ENCODE measurements at regions not wholly inside any gene's neighbourhood (a gene's known extent, or its start where the extent isn't known, plus 50 kb on each side); places are given as distances from the start of the nearest gene placed in this dataset.
"Not testable (repeated sequence)": the region's sequence is repeated elsewhere in the genome, so short reads cannot be mapped to it uniquely, and the experiment has no call there.

DNA sequence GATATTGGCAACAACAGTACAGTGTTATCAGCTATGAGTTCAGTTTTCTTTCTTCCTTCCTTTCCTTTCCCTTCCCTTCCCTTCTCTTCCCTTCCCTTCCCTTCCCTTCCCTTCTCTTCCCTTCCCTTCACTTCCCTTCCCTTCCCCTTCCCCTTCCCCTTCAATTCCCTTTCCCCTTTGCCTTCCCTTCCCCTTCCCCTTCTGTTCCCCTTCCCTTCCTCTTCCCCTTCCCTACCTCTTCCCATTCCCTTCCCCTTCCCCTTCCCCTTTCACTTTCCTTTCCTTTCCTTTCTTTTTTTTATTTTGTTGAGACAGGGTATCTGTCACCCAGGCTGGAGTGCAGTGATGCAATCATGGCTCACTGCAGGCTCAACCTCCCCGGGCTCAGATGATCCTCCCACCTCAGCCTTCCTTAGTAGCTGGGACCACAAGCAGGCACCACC, 72.3 kb upstream of the CAPZB start:
- peaks cover 0 to 7% (median 3%) of the 10 kb centered on the region in 3 donors for H3K36me3 Mint-ChIP-seq
- POLR2A ChIA-PET: no interaction called here
- peaks cover 2 to 14% (median 9%) of the 10 kb centered on the region in 5 donors for H3K27me3 Mint-ChIP-seq
- no peak overlapping the region for H3K4me3 Mint-ChIP-seq
- peak overlapping the region in 2 of 10 donors; percentile 33 to 34 for H3K27ac Mint-ChIP-seq
- peaks cover 0 to 1% (median 0%) of the 10 kb centered on the region in 9 donors for H3K9me3 Mint-ChIP-seq
- H3K4me1 Mint-ChIP-seq: peaks cover 4 to 14% (median 8%) of the 10 kb centered on the region in 4 donors
- ATAC-seq (no peak), DNase-seq (no peak)

GRCh38 chr1:19554090-19554489, 68.8 kb upstream of the CAPZB start:
- ATAC-seq: no peak

DNA sequence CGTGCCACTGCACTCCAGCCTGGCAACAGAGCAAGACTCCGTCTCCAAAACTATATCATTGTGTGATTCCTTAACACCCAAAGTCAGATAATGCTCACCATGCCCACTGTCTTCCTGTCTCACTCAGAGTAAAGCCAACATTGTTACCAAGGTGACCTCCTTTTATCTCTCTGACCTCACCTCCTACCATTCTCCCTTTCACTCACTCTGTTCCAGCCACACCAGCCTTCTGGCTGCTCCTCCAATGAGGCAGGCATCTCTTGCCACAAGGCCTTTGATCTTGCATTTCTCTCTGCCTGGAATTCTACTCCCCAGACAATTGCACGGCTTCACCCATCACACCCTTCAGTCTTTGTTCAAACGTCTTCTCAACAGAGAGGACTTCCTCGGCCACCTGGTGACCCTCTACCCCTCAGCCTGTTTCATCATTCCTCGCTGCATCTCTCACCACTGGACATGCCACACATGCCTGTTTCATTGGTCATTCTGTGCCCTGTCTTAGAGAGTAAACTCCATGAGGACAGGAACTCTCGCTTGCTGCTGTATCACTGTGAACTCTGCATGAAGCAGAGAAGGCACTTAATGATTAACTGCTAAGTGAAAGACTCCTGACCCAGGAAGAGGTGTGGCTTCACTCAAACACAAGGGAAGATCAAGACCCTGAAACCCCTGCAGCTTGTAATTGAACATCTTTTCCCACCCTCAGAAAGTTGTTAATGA, 67.1 kb upstream of the CAPZB start:
- Mint-ChIP-seq H3K27me3 (peaks cover 2 to 11% (median 4%) of the 10 kb centered on the region in 5 donors), H3K27ac (peak overlapping the region in 1 of 10 donors; percentile 43), H3K4me3 (no peak overlapping the region), H3K4me1 (peaks cover 0 to 7% (median 4%) of the 10 kb centered on the region in 4 donors), H3K9me3 (peaks cover 0 to 30% (median 9%) of the 10 kb centered on the region in 9 donors), H3K36me3 (peaks cover 2 to 16% (median 12%) of the 10 kb centered on the region in 3 donors)
- DNase-seq (no peak), ATAC-seq (no peak)
- POLR2A ChIA-PET: no interaction called here

More at GRCh38 chr1:19554090-19554489, 68.8 kb upstream of the CAPZB start:
- peaks cover 5 to 14% (median 11%) of the 10 kb centered on the region in 4 donors for H3K4me1 Mint-ChIP-seq
- no peak for DNase-seq
- peaks cover 0 to 17% (median 9%) of the 10 kb centered on the region in 9 donors for H3K9me3 Mint-ChIP-seq
- peak overlapping the region in 1 of 10 donors; percentile 71 for H3K27ac Mint-ChIP-seq
- H3K36me3 Mint-ChIP-seq: peaks cover 2 to 16% (median 11%) of the 10 kb centered on the region in 3 donors
- H3K27me3 Mint-ChIP-seq: peaks cover 2 to 15% (median 9%) of the 10 kb centered on the region in 5 donors
- POLR2A ChIA-PET: no interaction called here
- H3K4me3 Mint-ChIP-seq: no peak overlapping the region

- peaks cover 0 to 11% (median 4%) of the 10 kb centered on the region in 5 donors for H3K27me3 Mint-ChIP-seq
- DNase-seq, H3K4me1 Mint-ChIP-seq, H3K27ac Mint-ChIP-seq, POLR2A ChIA-PET, ATAC-seq, H3K4me3 Mint-ChIP-seq: not testable (repeated sequence)
- H3K36me3 Mint-ChIP-seq: peaks cover 2 to 16% (median 14%) of the 10 kb centered on the region in 3 donors
- peaks cover 0 to 36% (median 9%) of the 10 kb centered on the region in 9 donors for H3K9me3 Mint-ChIP-seq
Observed at GRCh38 chr1:19551837-19552236, 66.5 kb upstream of the CAPZB start.

- POLR2A ChIA-PET, DNase-seq, H3K27ac Mint-ChIP-seq, ATAC-seq, H3K4me1 Mint-ChIP-seq, H3K4me3 Mint-ChIP-seq: not testable (repeated sequence)
- Mint-ChIP-seq H3K27me3 (peaks cover 0 to 10% (median 4%) of the 10 kb centered on the region in 5 donors), H3K9me3 (peaks cover 0 to 47% (median 19%) of the 10 kb centered on the region in 9 donors), H3K36me3 (peaks cover 2 to 26% (median 16%) of the 10 kb centered on the region in 3 donors)
Observed at GRCh38 chr1:19550437-19550836, 65.1 kb upstream of the CAPZB start.

GRCh38 chr1:19547814-19548213, 62.5 kb upstream of the CAPZB start:
- Mint-ChIP-seq H3K4me1 (peaks cover 0 to 7% (median 4%) of the 10 kb centered on the region in 4 donors), H3K9me3 (peaks cover 0 to 47% (median 19%) of the 10 kb centered on the region in 9 donors), H3K27ac (no peak overlapping the region), H3K36me3 (peaks cover 2 to 25% (median 9%) of the 10 kb centered on the region in 3 donors), H3K27me3 (peaks cover 0 to 4% (median 1%) of the 10 kb centered on the region in 5 donors), H3K4me3 (no peak overlapping the region)
- POLR2A ChIA-PET: interaction anchor here (0.7 to 1.0 kb wide), 3 partner anchors 60 to 223 kb away, joined by 3 to 5 read pairs (median 3); no protein-coding TSS in a partner anchor
- no peak for DNase-seq
- ATAC-seq: no peak

DNA sequence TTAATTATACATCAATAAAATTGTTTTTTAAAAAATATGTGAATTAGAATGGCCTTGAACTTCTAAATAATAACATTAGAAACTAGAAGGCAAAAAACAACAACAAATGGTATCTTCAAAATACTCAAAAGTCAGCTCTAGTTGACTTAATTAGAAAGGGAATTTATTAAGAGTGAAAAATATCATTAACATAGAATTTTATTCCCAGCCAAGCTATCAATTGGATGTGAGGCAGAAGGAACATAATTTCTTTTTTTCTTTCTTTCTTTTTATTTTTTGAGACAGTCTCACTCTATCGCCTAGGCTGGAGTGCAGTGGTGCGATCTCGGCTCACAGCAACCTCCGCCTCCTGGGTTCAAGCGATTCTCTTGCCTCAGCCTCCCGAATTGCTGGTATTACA, 51.2 kb upstream of the CAPZB start:
- Mint-ChIP-seq H3K9me3 (peaks cover 0 to 25% (median 9%) of the 10 kb centered on the region in 9 donors), H3K4me1 (peaks cover 6 to 10% (median 8%) of the 10 kb centered on the region in 4 donors), H3K36me3 (peaks cover 0 to 12% (median 9%) of the 10 kb centered on the region in 3 donors), H3K27ac (no peak overlapping the region), H3K27me3 (no peaks in the 10 kb centered on the region), H3K4me3 (no peak overlapping the region)
- ATAC-seq (no peak), DNase-seq (no peak)
- POLR2A ChIA-PET: no interaction called here

DNA sequence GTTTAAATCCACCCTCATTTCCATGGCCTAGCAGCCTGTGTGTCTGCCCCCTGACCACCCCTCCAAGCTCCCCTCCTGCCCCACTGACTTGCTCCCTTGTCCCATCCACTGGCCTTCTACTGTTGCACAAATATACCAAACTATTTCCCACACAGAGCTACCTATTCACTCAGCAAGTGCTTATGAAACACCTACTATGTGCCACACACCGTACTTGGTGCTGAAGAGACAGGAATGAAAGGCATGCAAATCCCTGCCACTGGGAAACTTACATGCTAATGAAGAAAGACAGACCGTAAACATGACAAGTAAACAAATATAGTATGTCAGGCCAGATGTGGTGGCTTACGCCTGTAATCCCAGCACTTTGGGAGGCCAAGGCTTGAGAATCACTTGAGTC, 49.9 kb upstream of the CAPZB start:
- peaks cover 0 to 15% (median 15%) of the 10 kb centered on the region in 3 donors for H3K36me3 Mint-ChIP-seq
- H3K27me3 Mint-ChIP-seq: no peaks in the 10 kb centered on the region
- peaks cover 0 to 29% (median 9%) of the 10 kb centered on the region in 9 donors for H3K9me3 Mint-ChIP-seq
- ATAC-seq (no peak), DNase-seq (no peak)
- H3K27ac Mint-ChIP-seq: no peak overlapping the region
- POLR2A ChIA-PET: no interaction called here
- H3K4me1 Mint-ChIP-seq: peaks cover 6 to 10% (median 9%) of the 10 kb centered on the region in 4 donors
- H3K4me3 Mint-ChIP-seq: no peak overlapping the region
